RWPE1 (cell line): ENCODE measurements at regions not wholly inside any gene's neighbourhood (a gene's known extent, or its start where the extent isn't known, plus 50 kb on each side); places are given as distances from the start of the nearest gene placed in this dataset.

Source experiments
- CTCF ChIA-PET: fragments of 350-600 bp; sonication (Branson Sonifier 250); formaldehyde crosslinking; extraction: SDS; loops from one replicate; lab custom pipeline; 2021; lab: Yijun Ruan, JAX
- POLR2A ChIA-PET: fragments of 400-600 bp; formaldehyde crosslinking; extraction: SDS; loops from one replicate; lab custom pipeline; 2020; ENCODE audit warnings: antibody characterized with exemption; ENCODE audit not compliant: low non-redundant PET; lab: Yijun Ruan, JAX
- DNase-seq: peaks from one replicate; pipeline ENCODE4 v3.0.0; 2012; ENCODE audit warnings: low spot score
- H3K27ac ChIP-seq: fragments of 450-650 bp; 2 replicates; pipeline ENCODE4 v1.5.1; 2017
- TF ChIP-seq, protein P1 (sequence below): fragments of 450-650 bp; conservative IDR thresholded peaks from 2 replicates; pipeline ENCODE4 v1.5.1; 2017; ENCODE audit warnings: low read depth, mild to moderate bottlenecking

DNA sequence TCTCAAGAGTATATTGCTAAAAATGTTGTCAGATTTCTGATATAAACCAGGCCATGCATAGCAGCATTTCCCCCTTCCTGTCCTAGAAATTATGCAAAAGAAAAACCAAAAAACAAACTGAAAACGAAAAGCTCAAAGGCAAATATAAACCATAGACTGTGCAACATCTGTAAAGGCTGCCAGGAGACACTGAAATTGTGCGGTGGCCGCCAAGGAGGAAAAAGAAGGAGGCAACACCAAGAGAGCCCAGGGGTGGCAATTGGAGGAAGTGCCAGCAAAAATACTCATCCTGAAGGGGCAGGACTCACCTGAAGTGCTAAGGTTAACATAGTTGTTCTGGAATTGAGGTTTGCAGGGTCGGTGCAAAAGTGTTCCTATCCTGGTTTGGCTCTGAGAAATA is 92.0 kb downstream of the RWDD3 start:
- ChIA-PET CTCF (interaction anchor here (0.7 kb wide), 2 partner anchors 107 to 337 kb away, joined by 4 to 5 read pairs; no protein-coding TSS in a partner anchor), POLR2A (no interaction called here)
- H3K27ac ChIP-seq: no peak overlapping the region
- TF ChIP-seq, protein P1, sequence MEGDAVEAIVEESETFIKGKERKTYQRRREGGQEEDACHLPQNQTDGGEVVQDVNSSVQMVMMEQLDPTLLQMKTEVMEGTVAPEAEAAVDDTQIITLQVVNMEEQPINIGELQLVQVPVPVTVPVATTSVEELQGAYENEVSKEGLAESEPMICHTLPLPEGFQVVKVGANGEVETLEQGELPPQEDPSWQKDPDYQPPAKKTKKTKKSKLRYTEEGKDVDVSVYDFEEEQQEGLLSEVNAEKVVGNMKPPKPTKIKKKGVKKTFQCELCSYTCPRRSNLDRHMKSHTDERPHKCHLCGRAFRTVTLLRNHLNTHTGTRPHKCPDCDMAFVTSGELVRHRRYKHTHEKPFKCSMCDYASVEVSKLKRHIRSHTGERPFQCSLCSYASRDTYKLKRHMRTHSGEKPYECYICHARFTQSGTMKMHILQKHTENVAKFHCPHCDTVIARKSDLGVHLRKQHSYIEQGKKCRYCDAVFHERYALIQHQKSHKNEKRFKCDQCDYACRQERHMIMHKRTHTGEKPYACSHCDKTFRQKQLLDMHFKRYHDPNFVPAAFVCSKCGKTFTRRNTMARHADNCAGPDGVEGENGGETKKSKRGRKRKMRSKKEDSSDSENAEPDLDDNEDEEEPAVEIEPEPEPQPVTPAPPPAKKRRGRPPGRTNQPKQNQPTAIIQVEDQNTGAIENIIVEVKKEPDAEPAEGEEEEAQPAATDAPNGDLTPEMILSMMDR: no peak
- DNase-seq: no peak

DNA sequence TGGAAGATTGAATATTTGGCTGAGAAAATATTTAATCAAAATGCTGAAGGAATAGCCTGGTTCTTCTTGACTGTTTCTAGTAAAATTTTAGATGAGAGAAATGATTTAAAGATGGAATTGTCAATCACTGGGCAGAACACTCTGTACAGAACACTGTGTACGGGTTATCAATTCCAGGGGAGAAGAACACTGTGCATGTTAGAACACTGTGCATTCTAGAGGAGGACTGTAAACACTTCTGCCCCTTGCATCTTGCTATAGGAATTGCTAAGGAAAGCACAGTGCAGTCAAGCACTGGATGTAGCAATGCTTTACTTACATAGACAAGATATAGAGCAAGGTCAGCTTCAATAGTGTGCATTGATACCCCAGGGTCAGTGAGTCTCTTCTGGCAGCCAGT is 98.7 kb downstream of the RWDD3 start:
- ChIA-PET CTCF (no interaction called here), POLR2A (no interaction called here)
- no peak for DNase-seq
- TF ChIP-seq, protein P1: no peak
- H3K27ac ChIP-seq: no peak overlapping the region

DNA sequence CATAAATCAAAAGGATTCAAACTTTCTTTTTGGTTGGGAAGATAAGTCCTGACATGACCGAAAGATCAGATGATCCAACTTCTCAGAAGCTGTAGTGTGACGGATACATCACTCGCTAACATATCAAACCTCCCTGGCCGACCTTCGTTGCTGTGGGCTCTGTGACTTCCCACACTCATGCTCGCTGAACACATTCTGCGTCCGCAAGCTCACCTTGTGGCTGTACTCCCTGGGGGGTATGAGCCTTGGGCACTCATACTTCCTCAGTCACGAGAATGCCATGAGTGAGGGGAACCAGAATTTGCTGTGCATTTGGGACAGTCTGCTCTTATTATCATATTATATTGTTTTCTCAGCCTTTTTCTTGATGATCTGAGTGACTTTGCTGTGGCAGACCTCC is 105.4 kb downstream of the RWDD3 start:
- H3K27ac ChIP-seq: no peak overlapping the region
- CTCF ChIA-PET: no interaction called here
- DNase-seq: no peak
- TF ChIP-seq, protein P1: no peak
- POLR2A ChIA-PET: no interaction called here

DNA sequence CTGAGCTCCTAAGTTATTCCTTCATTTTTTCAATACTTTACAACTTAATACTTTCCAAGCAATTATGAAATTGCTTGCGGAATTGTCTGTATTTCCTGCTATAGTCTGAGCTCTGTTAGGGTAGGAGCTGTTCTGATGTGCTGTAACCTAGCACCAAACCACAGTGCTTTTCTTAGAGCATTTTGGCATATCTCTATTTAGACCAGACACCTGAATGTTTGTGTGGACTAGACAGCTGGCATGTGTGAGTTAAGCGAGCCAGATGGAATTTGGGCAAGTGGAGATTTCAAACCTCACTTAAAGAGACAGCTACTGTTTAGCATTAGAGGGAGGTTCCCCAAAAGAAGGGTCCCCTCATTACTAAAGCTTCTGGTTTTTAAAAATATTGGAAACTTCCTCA is 106.1 kb downstream of the RWDD3 start:
- CTCF ChIA-PET: no interaction called here

DNA sequence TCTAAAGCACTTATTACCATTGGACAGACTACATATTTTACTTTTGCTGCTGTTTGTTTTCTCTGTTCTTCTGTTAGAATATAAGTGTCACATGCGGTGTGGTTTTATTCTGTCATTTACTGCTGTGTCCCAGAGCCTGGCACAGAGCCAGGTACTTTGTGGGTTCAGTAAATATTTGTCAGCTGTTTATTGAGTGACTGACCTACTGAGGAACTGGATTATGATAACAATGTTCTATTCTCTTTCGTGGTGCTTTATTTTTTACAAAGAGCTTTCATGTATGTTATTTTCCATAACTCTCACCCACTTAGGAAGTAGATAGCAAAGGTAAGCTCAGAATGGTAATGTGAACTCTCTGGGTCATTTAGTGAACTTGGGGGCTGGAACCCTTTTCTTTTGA is 118.8 kb downstream of the RWDD3 start:
- POLR2A ChIA-PET: no interaction called here
- TF ChIP-seq, protein P1: no peak
- no peak for DNase-seq
- H3K27ac ChIP-seq: no peak overlapping the region
- CTCF ChIA-PET: interaction anchor here (0.7 kb wide), 1 partner anchor 305 kb away, joined by 3 read pairs; no protein-coding TSS in a partner anchor

More for the DNA sequence above, 106.1 kb downstream of the RWDD3 start:
- no peak overlapping the region for H3K27ac ChIP-seq
- no peak for DNase-seq
- TF ChIP-seq, protein P1: no peak
- POLR2A ChIA-PET: no interaction called here

DNA sequence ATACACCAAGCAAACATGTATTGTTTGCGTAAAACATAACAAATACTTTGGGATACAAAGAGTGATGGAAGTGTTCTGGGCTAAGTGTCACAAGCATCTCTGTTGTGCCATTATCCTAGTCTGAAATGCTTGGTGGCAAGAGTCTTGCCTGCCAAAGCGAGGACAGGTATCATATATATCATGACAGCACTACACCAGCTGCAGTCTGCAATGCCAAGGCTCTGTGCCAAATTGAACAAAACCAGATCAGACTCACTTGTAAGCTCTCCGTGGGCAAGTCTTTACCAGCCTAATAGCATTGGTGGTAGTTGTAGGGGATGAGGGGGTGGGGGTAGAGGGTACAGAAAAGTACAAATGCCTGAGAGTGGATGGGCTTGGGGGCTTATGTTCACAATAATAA is 119.2 kb downstream of the RWDD3 start:
- DNase-seq: no peak
- no peak overlapping the region for H3K27ac ChIP-seq
- TF ChIP-seq, protein P1: no peak
- ChIA-PET CTCF (interaction anchor here (0.7 kb wide), 1 partner anchor 304 kb away, joined by 3 read pairs; no protein-coding TSS in a partner anchor), POLR2A (no interaction called here)
